NT2/D1 (cell line): ENCODE measurements at regions not wholly inside any gene's neighbourhood (a gene's known extent, or its start where the extent isn't known, plus 50 kb on each side); places are given as distances from the start of the nearest gene placed in this dataset.

Experiments used
- YY1 ChIP-seq: IDR thresholded peaks from 2 replicates; pipeline ENCODE4 v1.6.1; 2011; ENCODE audit not compliant: insufficient read length, insufficient read depth
- ZNF274 ChIP-seq: IDR thresholded peaks from 2 replicates; pipeline ENCODE4 v1.6.1; 2011; ENCODE audit warnings: mild to moderate bottlenecking, low read depth, low read length

DNA sequence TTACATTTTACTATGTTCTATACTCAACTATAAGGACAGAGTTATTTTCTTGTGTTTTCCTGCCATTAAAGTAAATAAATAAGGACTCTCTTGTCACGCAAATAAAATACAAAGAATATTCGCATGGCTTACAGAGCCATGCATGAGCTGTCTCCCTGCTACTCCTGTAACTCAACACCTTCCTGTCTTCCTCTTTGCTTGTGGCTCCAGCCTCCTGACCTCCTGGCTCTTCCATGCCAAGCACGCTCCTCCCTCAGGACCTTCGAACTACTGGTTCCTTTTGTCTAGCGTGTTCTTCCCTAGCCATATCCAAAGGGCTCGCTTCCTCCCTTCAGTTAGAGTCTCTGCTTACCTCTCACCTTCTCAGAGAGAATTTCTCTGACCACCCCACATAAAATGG is 124.3 kb upstream of the TMC3 start:
- TF ChIP-seq ZNF274 = no peak
- TF ChIP-seq YY1 = no peak
